Gastroesophageal sphincter (tissue), 3 donors: ENCODE measurements at regions not wholly inside any gene's neighbourhood (a gene's known extent, or its start where the extent isn't known, plus 50 kb on each side); places are given as distances from the start of the nearest gene placed in this dataset.

Source experiments
- CTCF ChIP-seq, 4 experiments: fragments of 200-600 bp in 2 of 4; fragments of 450-650 bp in 2 of 4; sonication (generic) in 1 of 4; IDR thresholded peaks; one replicate each; pipeline ENCODE4 v1.5.1; 2017 to 2019; ENCODE audit warnings: antibody characterized with exemption in 4 of 4, mild to moderate bottlenecking in 2 of 4, moderate library complexity in 2 of 4
- EP300 ChIP-seq: sonication (generic); formaldehyde crosslinking; IDR thresholded peaks from one replicate; pipeline ENCODE4 v1.6.1; 2017; ENCODE audit warnings: antibody characterized with exemption, mild to moderate bottlenecking
- POLR2AphosphoS5 ChIP-seq: sonication (generic); formaldehyde crosslinking; IDR thresholded peaks from one replicate; pipeline ENCODE4 v1.6.1; 2017; ENCODE audit warnings: antibody characterized with exemption

- no peak for TF ChIP-seq POLR2AphosphoS5
- TF ChIP-seq CTCF (IDR thresholded peaks at IDR 0.05): no peak
- no peak for TF ChIP-seq EP300
Measured at GRCh38 chr1:194653385-194653784, 1467.0 kb upstream of the B3GALT2 start.
